GM19043 (cell line): ENCODE measurements at regions not wholly inside any gene's neighbourhood (a gene's known extent, or its start where the extent isn't known, plus 50 kb on each side); places are given as distances from the start of the nearest gene placed in this dataset.

Experiments used
- ATAC-seq: cut with Tn5 transposase; IDR thresholded peaks from one replicate; pipeline ENCODE4 v1.9.1; 2021; ENCODE audit warnings: low read depth; ENCODE audit not compliant: unreplicated experiment

GRCh38 chr9:91038483-91039124 is 237.0 kb downstream of the SYK start:
- no peak for ATAC-seq

- no peak for ATAC-seq
These were observed 237.7 kb downstream of the SYK start for GRCh38 chr9:91039125-91039834.

- ATAC-seq, result no peak
These were observed 238.2 kb downstream of the SYK start for GRCh38 chr9:91039835-91040140.

- no peak for ATAC-seq
These were observed 239.0 kb downstream of the SYK start for GRCh38 chr9:91040371-91041215.

- no peak for ATAC-seq
These were observed 240.4 kb downstream of the SYK start for GRCh38 chr9:91042024-91042423.

GRCh38 chr9:91042541-91042940 is 240.9 kb downstream of the SYK start:
- ATAC-seq, result no peak

GRCh38 chr9:91043056-91043810 is 241.6 kb downstream of the SYK start:
- ATAC-seq, result no peak

GRCh38 chr9:91043811-91044175 is 242.2 kb downstream of the SYK start:
- no peak for ATAC-seq

- no peak for ATAC-seq
These were observed 242.7 kb downstream of the SYK start for GRCh38 chr9:91044354-91044753.

- ATAC-seq, result no peak
These were observed 243.4 kb downstream of the SYK start for GRCh38 chr9:91045041-91045440.

- no peak for ATAC-seq
These were observed 245.9 kb downstream of the SYK start for GRCh38 chr9:91047529-91047928.

GRCh38 chr9:91047993-91048607 is 246.5 kb downstream of the SYK start:
- no peak for ATAC-seq

GRCh38 chr9:91048749-91049148 is 247.1 kb downstream of the SYK start:
- ATAC-seq, result no peak

- ATAC-seq, result no peak
These were observed 252.2 kb downstream of the SYK start for GRCh38 chr9:91053824-91054223.

GRCh38 chr9:91055845-91056244 is 254.2 kb downstream of the SYK start:
- no peak for ATAC-seq

GRCh38 chr9:91056486-91056885 is 254.9 kb downstream of the SYK start:
- ATAC-seq, result no peak

GRCh38 chr9:91056917-91057316 is 255.3 kb downstream of the SYK start:
- no peak for ATAC-seq

GRCh38 chr9:91059713-91060112 is 258.1 kb downstream of the SYK start:
- ATAC-seq, result no peak

GRCh38 chr9:91060520-91061343 is 259.1 kb downstream of the SYK start:
- ATAC-seq, result no peak

- ATAC-seq, result no peak
These were observed 259.9 kb downstream of the SYK start for GRCh38 chr9:91061506-91061905.
